PC-3 (cell line): ENCODE measurements at regions not wholly inside any gene's neighbourhood (a gene's known extent, or its start where the extent isn't known, plus 50 kb on each side); places are given as distances from the start of the nearest gene placed in this dataset.

Source experiments
- ATAC-seq: fragments of 200-7000 bp; cut with Tn5 transposase; 2 replicates; pipeline ENCODE4 v1.9.1; 2020; ENCODE audit warnings: mild to moderate bottlenecking, moderate library complexity
- BruUV-seq: library from RNA; stranded (reverse); fragments of 400-500 nt; replicated peaks from 2 replicates; lab custom pipeline; 2021; lab: Mats Ljungman, UMichigan
- CTCF ChIA-PET: fragments of 300-600 bp; sonication (Branson Sonifier 250); formaldehyde crosslinking; loops from one replicate; lab custom pipeline; 2022; ENCODE audit warnings: antibody characterized with exemption; lab: Charles Lee
- POLR2A ChIA-PET: fragments of 300-600 bp; sonication (Branson Sonifier 250); formaldehyde crosslinking; loops from one replicate; lab custom pipeline; 2022; ENCODE audit warnings: antibody characterized with exemption; ENCODE audit not compliant: unreplicated experiment; lab: Charles Lee
- DNase-seq: peaks from one replicate; pipeline ENCODE4 v3.0.0-alpha.2; 2015
- H2AFZ ChIP-seq: fragments of 300-600 bp; sonication (generic); 2 replicates; pipeline ENCODE4 v1.6.0; 2016; ENCODE audit warnings: antibody characterized with exemption, low read length
- H3F3A ChIP-seq: fragments of 300-600 bp; sonication (generic); one replicate; pipeline ENCODE4 v1.6.0; 2017; ENCODE audit warnings: antibody characterized with exemption, low read length, control low read depth, mild to moderate bottlenecking; ENCODE audit not compliant: unreplicated experiment
- H3K27ac ChIP-seq: fragments of 300-600 bp; sonication (generic); 2 replicates; pipeline ENCODE4 v1.5.1; 2016; ENCODE audit warnings: mild to moderate bottlenecking, low read length
- H3K27me3 ChIP-seq: fragments of 300-600 bp; sonication (generic); 2 replicates; pipeline ENCODE4 v1.6.1; 2016; ENCODE audit warnings: low read length, mixed read lengths
- H3K36me3 ChIP-seq: fragments of 300-600 bp; sonication (generic); 2 replicates; pipeline ENCODE4 v1.6.1; 2016; ENCODE audit warnings: low read depth, mixed run types, low read length, mixed read lengths
- H3K4me1 ChIP-seq: fragments of 300-600 bp; sonication (generic); 2 replicates; pipeline ENCODE4 v1.5.1; 2016; ENCODE audit warnings: low read length; ENCODE audit not compliant: insufficient read depth
- H3K4me2 ChIP-seq: fragments of 300-600 bp; sonication (generic); 2 replicates; pipeline ENCODE4 v1.6.0; 2016; ENCODE audit warnings: low read length
- H3K4me3 ChIP-seq: fragments of 300-600 bp; sonication (generic); 2 replicates; pipeline ENCODE4 v1.5.1; 2016; ENCODE audit warnings: mild to moderate bottlenecking, low read length, mixed read lengths
- H3K79me2 ChIP-seq: fragments of 300-600 bp; sonication (generic); 2 replicates; pipeline ENCODE4 v1.6.1; 2017; ENCODE audit warnings: low read length, mixed read lengths
- H3K9ac ChIP-seq: fragments of 300-600 bp; sonication (generic); 2 replicates; pipeline ENCODE4 v1.6.0; 2016; ENCODE audit warnings: mild to moderate bottlenecking, low read length
- H3K9me2 ChIP-seq: fragments of 300-600 bp; sonication (generic); replicated peaks from 2 replicates; pipeline ENCODE4 v1.6.1; 2016; ENCODE audit warnings: mixed run types, low read length, mixed read lengths
- H3K9me3 ChIP-seq: fragments of 300-600 bp; sonication (generic); 2 replicates; pipeline ENCODE4 v1.6.1; 2016; ENCODE audit warnings: low read length, mixed read lengths
- H4K20me1 ChIP-seq: fragments of 300-600 bp; sonication (generic); 2 replicates; pipeline ENCODE4 v1.6.1; 2016; ENCODE audit warnings: low read length, mixed read lengths
- CTCF ChIP-seq: fragments of 300-600 bp; sonication (generic); conservative IDR thresholded peaks from 2 replicates; pipeline ENCODE4 v1.5.1; 2017; ENCODE audit warnings: antibody characterized with exemption, low read depth, mild to moderate bottlenecking, low read length
- EZH2 ChIP-seq: fragments of 300-600 bp; sonication (generic); IDR thresholded peaks from one replicate; pipeline ENCODE4 v1.6.1; 2017; ENCODE audit warnings: antibody characterized with exemption, mild to moderate bottlenecking, low read length; ENCODE audit not compliant: unreplicated experiment
- EZH2phosphoT487 ChIP-seq: fragments of 300-600 bp; sonication (generic); IDR thresholded peaks from 2 replicates; pipeline ENCODE4 v1.6.1; 2018; ENCODE audit warnings: mild to moderate bottlenecking, antibody characterized with exemption, low read length, borderline replicate concordance
- intact Hi-C: fragments of 100-400 bp; cut with micrococcal nuclease; formaldehyde crosslinking; loops from 2 replicates; pipeline ENCODE4 v1.9.0; 2023

- peak overlapping the region; percentile 90 for H3K4me2 ChIP-seq
- H3F3A ChIP-seq, result no peaks in the 10 kb centered on the region
- no peaks in the 10 kb centered on the region for H3K36me3 ChIP-seq
- no TSS peak for BruUV-seq
- H3K4me3 ChIP-seq, result peak overlapping the region; percentile 73
- H3K9ac ChIP-seq, result peak overlapping the region; percentile 66; the same call in 1 of the 2 replicates
- no peak overlapping the region for H3K27ac ChIP-seq
- H3K4me1 ChIP-seq, result peaks cover 12% of the 10 kb centered on the region
- H3K9me3 ChIP-seq, result no peaks in the 10 kb centered on the region
- DNase-seq, result no peak
- ATAC-seq, result no peak
- POLR2A ChIA-PET, result no interaction called here
- peak overlapping the region; percentile 85 for H2AFZ ChIP-seq
- no peaks in the 10 kb centered on the region for H3K9me2 ChIP-seq
- no peaks in the 10 kb centered on the region for H3K79me2 ChIP-seq
- intact Hi-C loops, result loop anchor here (2.0 to 10.0 kb wide), 3 partner anchors 214 to 770 kb away; no protein-coding TSS in a partner anchor
- no peak for TF ChIP-seq EZH2phosphoT487
- TF ChIP-seq CTCF, result no peak
- TF ChIP-seq EZH2, result no peak
- H3K27me3 ChIP-seq, result no peaks in the 10 kb centered on the region
- no peaks in the 10 kb centered on the region for H4K20me1 ChIP-seq
- CTCF ChIA-PET, result interaction anchor here (0.6 to 1.2 kb wide), 2 partner anchors 231 to 772 kb away, joined by 3 to 4 read pairs; no protein-coding TSS in a partner anchor
Measured at GRCh38 chr2:226030369-226030768, 630.9 kb downstream of the NYAP2 start.

- Histone ChIP-seq H3K4me1 (no peaks in the 10 kb centered on the region), H3K36me3 (no peaks in the 10 kb centered on the region), H3K79me2 (no peaks in the 10 kb centered on the region), H2AFZ (no peak overlapping the region), H3K9me2 (no peaks in the 10 kb centered on the region), H3K4me2 (no peak overlapping the region), H3K9me3 (no peaks in the 10 kb centered on the region), H3K27me3 (no peaks in the 10 kb centered on the region), H4K20me1 (no peaks in the 10 kb centered on the region), H3K9ac (no peak overlapping the region), H3F3A (no peaks in the 10 kb centered on the region), H3K27ac (no peak overlapping the region), H3K4me3 (no peak overlapping the region)
- ChIA-PET POLR2A (interaction anchor here (0.6 kb wide), 1 partner anchor 8 kb away, joined by 4 read pairs; no protein-coding TSS in a partner anchor), CTCF (no interaction called here)
- no peak for DNase-seq
- intact Hi-C loops, result loop anchor here (10.0 kb wide), 1 partner anchor 129 kb away; no protein-coding TSS in a partner anchor
- no peak for ATAC-seq
- TF ChIP-seq CTCF (no peak), EZH2phosphoT487 (no peak), EZH2 (no peak)
- BruUV-seq, result no TSS peak
Measured at GRCh38 chr2:226023946-226024345, 624.4 kb downstream of the NYAP2 start.

- no peak overlapping the region for H3K4me2 ChIP-seq
- no peaks in the 10 kb centered on the region for H3K9me2 ChIP-seq
- TF ChIP-seq EZH2phosphoT487 (no peak), EZH2 (no peak), CTCF (no peak; the same call in 1 of the 2 replicates)
- H3K79me2 ChIP-seq, result no peaks in the 10 kb centered on the region
- H3K36me3 ChIP-seq, result no peaks in the 10 kb centered on the region
- no TSS peak for BruUV-seq
- H2AFZ ChIP-seq, result no peak overlapping the region
- no peaks in the 10 kb centered on the region for H3K27me3 ChIP-seq
- no peak overlapping the region for H3K27ac ChIP-seq
- no peaks in the 10 kb centered on the region for H3K4me1 ChIP-seq
- ChIA-PET CTCF (no interaction called here), POLR2A (no interaction called here)
- no peak overlapping the region for H3K9ac ChIP-seq
- intact Hi-C loops, result loop anchor here (10.0 kb wide), 1 partner anchor 129 kb away; no protein-coding TSS in a partner anchor
- H3K4me3 ChIP-seq, result no peak overlapping the region
- H3K9me3 ChIP-seq, result peaks cover 5% of the 10 kb centered on the region; the same call in 1 of the 2 replicates
- ATAC-seq, result no peak
- H3F3A ChIP-seq, result no peaks in the 10 kb centered on the region
- no peaks in the 10 kb centered on the region for H4K20me1 ChIP-seq
- peak; percentile 14 for DNase-seq
Measured at GRCh38 chr2:226023383-226023782, 623.9 kb downstream of the NYAP2 start.
